ENCODE measurements at regions not wholly inside any gene's neighbourhood (a gene's known extent, or its start where the extent isn't known, plus 50 kb on each side); places are given as distances from the start of the nearest gene placed in this dataset.

DNA sequence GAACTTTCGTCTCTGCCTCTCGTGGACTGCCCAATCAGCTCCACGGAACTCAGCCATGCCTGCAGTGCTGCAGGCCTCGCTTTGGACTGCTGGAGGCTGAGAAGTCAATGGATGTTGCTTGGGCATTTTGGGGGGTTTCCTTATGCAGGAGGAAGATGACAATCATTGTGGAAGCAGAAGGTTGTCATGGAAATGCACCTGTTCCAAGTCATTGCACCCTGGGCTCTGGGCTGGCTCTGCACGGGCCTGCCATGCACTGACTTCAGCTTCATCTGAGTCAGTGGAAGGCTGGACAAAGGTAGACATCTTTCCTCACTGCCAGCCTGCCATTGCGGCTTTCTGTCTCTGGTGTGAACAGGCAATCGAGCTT, 217.3 kb downstream of the RPS24 start:
- H3K27ac Mint-ChIP-seq (ENCODE audit: unreplicated experiment) = no peak overlapping the region
- H3K9me3 Mint-ChIP-seq (ENCODE audit: unreplicated experiment) = no peaks in the 10 kb centered on the region
- peaks cover 4% of the 10 kb centered on the region for H3K36me3 Mint-ChIP-seq (ENCODE audit: low read depth, unreplicated experiment)
- no peak overlapping the region for H3K4me3 Mint-ChIP-seq (ENCODE audit: unreplicated experiment)
- no peaks in the 10 kb centered on the region for H3K27me3 Mint-ChIP-seq (ENCODE audit: unreplicated experiment)
- peaks cover 8% of the 10 kb centered on the region for H3K4me1 Mint-ChIP-seq (ENCODE audit: unreplicated experiment)
- no peak for TF ChIP-seq CTCF (IDR thresholded peaks at IDR 0.05; ENCODE audit: unreplicated experiment)
- DNase-seq (ENCODE audit: low spot score) = no peak

DNA sequence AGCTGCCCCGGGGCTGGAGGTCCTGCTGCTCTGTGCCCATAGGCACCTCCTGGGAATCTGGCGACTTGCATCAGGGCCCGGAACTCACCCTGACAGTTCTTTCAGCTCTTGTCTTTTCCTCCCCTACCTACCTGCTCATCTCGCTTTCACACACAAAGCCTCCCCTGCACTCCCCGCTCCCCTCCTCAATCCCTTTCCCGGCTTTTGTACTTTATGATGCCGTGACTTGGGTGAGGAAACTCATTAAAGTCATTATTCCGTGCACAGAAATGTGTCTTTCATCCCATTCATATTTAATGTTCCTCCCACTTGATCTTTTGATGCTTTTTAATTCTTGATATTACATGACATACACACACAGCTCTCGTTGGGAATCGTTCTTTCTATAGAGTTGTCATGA, 218.6 kb downstream of the RPS24 start:
- no peak for TF ChIP-seq CTCF (IDR thresholded peaks at IDR 0.05; ENCODE audit: unreplicated experiment)
- Mint-ChIP-seq H3K36me3 (ENCODE audit: low read depth, unreplicated experiment) (peaks cover 4% of the 10 kb centered on the region), H3K27me3 (ENCODE audit: unreplicated experiment) (no peaks in the 10 kb centered on the region), H3K27ac (ENCODE audit: unreplicated experiment) (no peak overlapping the region), H3K4me1 (ENCODE audit: unreplicated experiment) (peaks cover 8% of the 10 kb centered on the region), H3K4me3 (ENCODE audit: unreplicated experiment) (no peak overlapping the region), H3K9me3 (ENCODE audit: unreplicated experiment) (no peaks in the 10 kb centered on the region)
- no peak for DNase-seq (ENCODE audit: low spot score)

DNA sequence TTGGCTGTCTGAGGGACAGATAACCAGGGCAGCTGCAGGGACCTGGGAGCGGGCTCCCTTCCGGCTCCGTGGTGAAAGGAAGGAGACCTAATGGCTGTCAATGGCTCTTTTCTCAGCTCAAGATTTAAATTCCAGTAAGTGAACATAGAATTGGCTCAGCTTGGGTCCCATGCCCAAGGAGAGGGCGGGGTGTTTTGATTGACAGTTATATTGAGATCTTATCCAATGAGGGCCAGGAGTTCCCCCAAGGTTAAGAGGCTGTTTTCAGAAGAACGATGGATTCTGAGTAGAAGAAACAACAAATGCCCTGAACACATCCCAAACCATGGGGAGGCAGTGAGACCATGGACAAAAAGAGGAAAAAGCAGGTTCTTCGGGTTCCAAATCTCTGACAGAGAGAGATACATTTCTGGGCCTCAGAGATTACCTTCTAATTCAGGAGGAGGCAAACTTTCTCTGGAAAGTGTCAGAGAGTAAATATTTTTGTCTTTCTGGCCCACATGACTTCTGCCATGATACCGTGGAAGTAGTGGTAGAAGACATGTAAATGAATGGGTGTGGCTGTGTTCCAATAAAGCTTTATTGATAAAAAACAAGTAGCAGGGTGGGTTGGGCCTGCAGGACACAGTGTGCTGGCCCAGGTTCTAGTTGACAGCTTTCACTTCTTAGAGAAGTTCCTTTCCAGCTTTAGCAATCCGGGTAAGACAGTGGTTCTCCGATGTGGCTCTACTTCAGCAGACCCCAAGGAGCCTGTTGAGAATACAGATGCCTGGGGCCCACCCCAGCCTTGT, 219.6 kb downstream of the RPS24 start:
- Mint-ChIP-seq H3K4me3 (ENCODE audit: unreplicated experiment) (no peak overlapping the region), H3K9me3 (ENCODE audit: unreplicated experiment) (no peaks in the 10 kb centered on the region), H3K27ac (ENCODE audit: unreplicated experiment) (no peak overlapping the region)

DNA sequence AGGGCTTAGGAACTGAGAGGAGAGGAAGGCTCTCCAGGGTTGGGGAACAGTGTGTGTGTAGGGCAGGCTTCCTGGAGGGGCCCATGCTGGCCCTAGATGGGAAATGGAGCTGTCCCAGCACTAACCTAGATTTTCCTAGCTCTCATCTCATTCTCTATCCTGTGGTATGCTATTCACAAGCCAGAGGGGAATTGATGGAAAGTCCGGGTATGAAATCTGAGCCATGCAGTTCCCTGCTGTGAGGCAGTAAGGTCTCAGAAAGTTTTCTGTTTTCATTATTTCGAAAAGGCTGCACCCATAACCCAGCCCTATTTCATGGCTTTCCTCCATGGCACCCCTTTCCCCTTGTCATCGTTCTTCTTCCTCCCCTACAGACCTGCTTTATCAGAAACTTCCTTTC, 220.3 kb downstream of the RPS24 start:
- no peak overlapping the region for H3K27ac Mint-ChIP-seq (ENCODE audit: unreplicated experiment)

More for the DNA sequence above, 219.6 kb downstream of the RPS24 start:
- Mint-ChIP-seq H3K36me3 (ENCODE audit: low read depth, unreplicated experiment) (peaks cover 4% of the 10 kb centered on the region), H3K27me3 (ENCODE audit: unreplicated experiment) (no peaks in the 10 kb centered on the region), H3K4me1 (ENCODE audit: unreplicated experiment) (peaks cover 8% of the 10 kb centered on the region)
- DNase-seq (ENCODE audit: low spot score) = no peak
- TF ChIP-seq CTCF (IDR thresholded peaks at IDR 0.05; ENCODE audit: unreplicated experiment) = no peak

More for the DNA sequence above, 220.3 kb downstream of the RPS24 start:
- no peak for DNase-seq (ENCODE audit: low spot score)
- Mint-ChIP-seq H3K36me3 (ENCODE audit: low read depth, unreplicated experiment) (peaks cover 4% of the 10 kb centered on the region), H3K4me3 (ENCODE audit: unreplicated experiment) (no peak overlapping the region), H3K4me1 (ENCODE audit: unreplicated experiment) (peaks cover 8% of the 10 kb centered on the region), H3K9me3 (ENCODE audit: unreplicated experiment) (no peaks in the 10 kb centered on the region), H3K27me3 (ENCODE audit: unreplicated experiment) (no peaks in the 10 kb centered on the region)
- no peak for TF ChIP-seq CTCF (IDR thresholded peaks at IDR 0.05; ENCODE audit: unreplicated experiment)
